ENCODE measurements at regions not wholly inside any gene's neighbourhood (a gene's known extent, or its start where the extent isn't known, plus 50 kb on each side); places are given as distances from the start of the nearest gene placed in this dataset.

GRCh38 chr13:68272652-68273051, 1042.5 kb upstream of the PCDH9 start:
- no peak overlapping the region for H3K4ac ChIP-seq (replicated peaks; ENCODE audit: insufficient read length, low read depth, low read length)
- H4K20me1 ChIP-seq (replicated peaks in 1 of 2; ENCODE audit: control insufficient read depth in 1 of 2, insufficient read depth in 2 of 2, low read length in 2 of 2): no peaks in the 10 kb centered on the region
- H3K56ac ChIP-seq (replicated peaks; ENCODE audit: insufficient read length, low read depth, low read length): no peak overlapping the region
- H3K27ac ChIP-seq (ENCODE audit: low read depth, low read length): no peak overlapping the region
- H2AFZ ChIP-seq (ENCODE audit: low read length): no peak overlapping the region
- CTCF ChIA-PET (ENCODE audit: partially characterized antibody): interaction anchor here (0.6 to 1.7 kb wide), 2 partner anchors 10 to 531 kb away, joined by 3 to 4 read pairs; no protein-coding TSS in a partner anchor
- H2BK12ac ChIP-seq (ENCODE audit: low read depth, low read length): no peak overlapping the region
- H3K79me2 ChIP-seq (ENCODE audit: control insufficient read depth in 1 of 2, insufficient read depth in 2 of 2, low read length in 2 of 2): no peaks in the 10 kb centered on the region
- H4K91ac ChIP-seq (replicated peaks; ENCODE audit: insufficient read length, low read length): no peak overlapping the region
- H4K5ac ChIP-seq (ENCODE audit: insufficient read length, low read depth, low read length): no peak overlapping the region
- DNase-seq (ENCODE audit: low read depth in 1 of 2, low spot score in 2 of 2) (no peak), FAIRE-seq (no peak)
- POLR2A ChIA-PET (ENCODE audit: partially characterized antibody): no interaction called here
- no peaks in the 10 kb centered on the region for H3K79me1 ChIP-seq (ENCODE audit: low read depth, low read length)
- H3K4me1 ChIP-seq (replicated peaks in 1 of 4; ENCODE audit: control insufficient read depth in 3 of 4, insufficient read depth in 4 of 4, low read length in 3 of 4): no peaks in the 10 kb centered on the region
- no peak overlapping the region for H2AK5ac ChIP-seq (ENCODE audit: low read depth, low read length)
- no peak overlapping the region for H3K9ac ChIP-seq (replicated peaks in 1 of 4; ENCODE audit: extremely low read depth in 1 of 4, low read depth in 3 of 4, low read length in 3 of 4)
- H3K18ac ChIP-seq (ENCODE audit: extremely low read depth, low read length): no peak overlapping the region
- H3K4me3 ChIP-seq (ENCODE audit: extremely low read depth in 1 of 4, insufficient read depth in 2 of 4, low read depth in 3 of 4, low read length in 4 of 4): no peak overlapping the region
- no peak overlapping the region for H2BK120ac ChIP-seq (replicated peaks; ENCODE audit: low read depth, low read length)
- TF ChIP-seq EZH2 (IDR thresholded peaks at IDR 0.05; ENCODE audit: low read depth, low read length, severe bottlenecking) (no peak), KDM5A (IDR thresholded peaks at IDR 0.05; ENCODE audit: low read length) (no peak), RXRA (IDR thresholded peaks at IDR 0.05; ENCODE audit: insufficient read depth, low read depth, low read length) (no peak)
- no peak overlapping the region for H3K14ac ChIP-seq (ENCODE audit: insufficient read length)
- 97% methylated on average over 14 of the region's 14 CpGs; no CpG with 5 or more reads in 1 of the 2 experiments for WGBS, 2 experiments (ENCODE audit: extremely low coverage in 1 of 2, insufficient coverage in 1 of 2, insufficient read length in 1 of 2, insufficient replicate concordance in 2 of 2, low coverage in 1 of 2, low lambda C conversion rate in 2 of 2, missing lambda C conversion rate in 1 of 2)
- no peak overlapping the region for H3K4me2 ChIP-seq (ENCODE audit: insufficient read depth in 1 of 2, low read depth in 2 of 2, low read length in 2 of 2)
- H2BK5ac ChIP-seq (ENCODE audit: low read depth, low read length): no peak overlapping the region
- no peaks in the 10 kb centered on the region for H3K27me3 ChIP-seq (replicated peaks in 1 of 4; ENCODE audit: control insufficient read depth in 3 of 4, extremely low read depth in 1 of 4, insufficient read depth in 3 of 4, low read length in 3 of 4)
- no peaks in the 10 kb centered on the region for H3K23me2 ChIP-seq (ENCODE audit: low read depth, low read length)
- no peak overlapping the region for H4K8ac ChIP-seq (ENCODE audit: extremely low read depth, insufficient read depth, low read length)
- no peak overlapping the region for H2BK15ac ChIP-seq (ENCODE audit: low read length)
- no peak overlapping the region for H3K23ac ChIP-seq (ENCODE audit: insufficient read length)
- peaks cover 0 to 2% (median 0%) of the 10 kb centered on the region in 4 experiments; a peak in 1 of 8 replicates for H3K36me3 ChIP-seq (ENCODE audit: control insufficient read depth in 2 of 4, insufficient read depth in 4 of 4, low read length in 3 of 4)
- peaks cover 13 to 14% of the 10 kb centered on the region in 2 experiments; a peak in 3 of 4 replicates for H3K9me3 ChIP-seq (ENCODE audit: insufficient read depth in 2 of 2, low read depth in 1 of 2, low read length in 1 of 2)
- no peak overlapping the region for H2BK20ac ChIP-seq (ENCODE audit: low read length)

All from H1 (cell line).